K562 (cell line): ENCODE measurements at regions not wholly inside any gene's neighbourhood (a gene's known extent, or its start where the extent isn't known, plus 50 kb on each side); places are given as distances from the start of the nearest gene placed in this dataset.

Experiments used
- ATAC-seq: fragments of 200-7000 bp; cut with Tn5 transposase; 3 replicates; pipeline ENCODE4 v1.9.1; 2020; ENCODE audit warnings: moderate library complexity
- BruUV-seq: library from RNA; stranded (reverse); fragments of 400-500 nt; replicated peaks from 2 replicates; lab custom pipeline; 2021; lab: Mats Ljungman, UMichigan
- CTCF ChIA-PET: fragments of 300-600 bp; formaldehyde crosslinking; extraction: SDS; loops from one replicate; lab custom pipeline; 2021; ENCODE audit warnings: low intra/inter-chr PET ratio; lab: Yijun Ruan, JAX
- POLR2A ChIA-PET: fragments of 300-600, 350-650 bp; sonication (Branson Sonifier 250); formaldehyde crosslinking; extraction: SDS; loops from one replicate; lab custom pipeline; 2021; ENCODE audit warnings: antibody characterized with exemption, inconsistent platforms; lab: Yijun Ruan, JAX
- DNase-seq, 4 experiments: peaks; one replicate each; pipeline versions ENCODE4 v3.0.0 to v3.0.0-alpha.2; 2011 to 2018; ENCODE audit warnings: low spot score in 3 of 4, mixed read lengths in 3 of 4; ENCODE audit errors: extremely low read depth in 1 of 4
- FAIRE-seq: peaks from 2 replicates; lab custom pipeline; 2011; peaks lifted over from hg19 to GRCh38; lab: Jason Lieb, UNC
- H2AFZ ChIP-seq: 2 replicates; pipeline ENCODE4 v1.6.0; 2011; ENCODE audit warnings: low read depth, low read length, control low read depth, inconsistent platforms
- H3K27ac ChIP-seq: fragments of 200-600 bp; 3 replicates; pipeline ENCODE4 v1.8.0; 2011; ENCODE audit warnings: low read depth, mild to moderate bottlenecking, control low read depth, inconsistent platforms, low read length, moderate library complexity, mixed read lengths; ENCODE audit errors: extremely low read depth
- H3K27me3 ChIP-seq, 2 experiments: fragments of 300-600 bp in 1 of 2; 2 replicates in 1 of 2; 3 replicates in 1 of 2; pipeline versions ENCODE4 v1.6.0 to v1.8.0; 2011; ENCODE audit warnings: inconsistent platforms in 2 of 2, low read length in 2 of 2, mild to moderate bottlenecking in 1 of 2, mixed read lengths in 1 of 2, moderate library complexity in 1 of 2; ENCODE audit not compliant: control insufficient read depth in 2 of 2, insufficient read depth in 2 of 2
- H3K36me3 ChIP-seq: fragments of 300-600 bp; 3 replicates; pipeline ENCODE4 v1.8.0; 2011; ENCODE audit warnings: mild to moderate bottlenecking, low read length, inconsistent platforms; ENCODE audit not compliant: control insufficient read depth, insufficient read depth
- H3K4me1 ChIP-seq, 2 experiments: fragments of 200-600 bp in 1 of 2; replicated peaks in 1 of 2; 2 replicates in 1 of 2; 3 replicates in 1 of 2; pipeline versions ENCODE4 v1.5.1 to v1.8.0; 2011; ENCODE audit warnings: inconsistent platforms in 2 of 2, low read length in 2 of 2, mild to moderate bottlenecking in 1 of 2, mixed read lengths in 1 of 2, moderate library complexity in 1 of 2; ENCODE audit not compliant: control insufficient read depth in 2 of 2, insufficient read depth in 2 of 2
- H3K4me2 ChIP-seq: 2 replicates; pipeline ENCODE4 v1.6.1; 2011; ENCODE audit warnings: low read length, control low read depth, inconsistent platforms, mixed read lengths; ENCODE audit not compliant: insufficient read depth
- H3K4me3 ChIP-seq: fragments of 200-600 bp; sonication (generic), shearing (Covaris generic); 2 replicates; pipeline ENCODE4 v1.5.1; 2016; ENCODE audit warnings: control low read depth, inconsistent platforms
- H3K79me2 ChIP-seq: fragments of 200-600 bp; 3 replicates; pipeline ENCODE4 v1.8.0; 2011; ENCODE audit warnings: low read length, inconsistent platforms; ENCODE audit not compliant: control insufficient read depth, insufficient read depth
- H3K9ac ChIP-seq, 2 experiments: 2 replicates each; pipeline versions ENCODE4 v1.6.0 to v1.6.1; 2011; ENCODE audit warnings: low read depth in 2 of 2, low read length in 2 of 2, control low read depth in 1 of 2, inconsistent platforms in 1 of 2, mild to moderate bottlenecking in 1 of 2, mixed read lengths in 1 of 2; ENCODE audit not compliant: insufficient read depth in 1 of 2
- H3K9me1 ChIP-seq: one replicate; pipeline ENCODE4 v1.6.0; 2011; ENCODE audit warnings: inconsistent platforms, mild to moderate bottlenecking, low read length, moderate library complexity; ENCODE audit not compliant: control insufficient read depth, insufficient read depth
- H3K9me3 ChIP-seq: replicated peaks from 2 replicates; pipeline ENCODE4 v1.5.1; 2011; ENCODE audit warnings: low read depth, low read length, inconsistent platforms; ENCODE audit not compliant: control insufficient read depth, insufficient read depth
- H4K20me1 ChIP-seq: replicated peaks from 2 replicates; pipeline ENCODE4 v1.6.1; 2011; ENCODE audit warnings: low read length, inconsistent platforms, mixed read lengths; ENCODE audit not compliant: control insufficient read depth, insufficient read depth
- ARID1B ChIP-seq: fragments of 450-650 bp; IDR thresholded peaks from 2 replicates; pipeline ENCODE4 v1.6.1; 2016; ENCODE audit warnings: antibody characterized with exemption, mild to moderate bottlenecking, inconsistent platforms
- BRD4 ChIP-seq: fragments of 200-600 bp; sonication (generic); IDR thresholded peaks from 2 replicates; pipeline ENCODE4 v1.6.1; 2017; ENCODE audit warnings: inconsistent platforms
- CCAR2 ChIP-seq: fragments of 200-400 bp; formaldehyde crosslinking; IDR thresholded peaks from 2 replicates; pipeline ENCODE4 v1.6.1; 2017; ENCODE audit warnings: mild to moderate bottlenecking, low read depth, low read length
- ETV5 ChIP-seq: sonication (generic); formaldehyde crosslinking; IDR thresholded peaks from 2 replicates; pipeline ENCODE4 v1.4.0; 2020; ENCODE audit warnings: low read depth, mild to moderate bottlenecking, missing genetic modification reagents
- GATAD2B ChIP-seq: fragments of 450-650 bp; IDR thresholded peaks from 2 replicates; pipeline ENCODE4 v1.6.1; 2017; ENCODE audit warnings: mild to moderate bottlenecking, borderline replicate concordance
- NFATC3 ChIP-seq: fragments of 450-650 bp; IDR thresholded peaks from 2 replicates; pipeline ENCODE4 v1.6.1; 2017; ENCODE audit warnings: mild to moderate bottlenecking
- NFXL1 ChIP-seq: fragments of 450-650 bp; formaldehyde crosslinking; IDR thresholded peaks from 2 replicates; pipeline ENCODE4 v1.4.0; 2021; ENCODE audit warnings: mild to moderate bottlenecking
- NRF1 ChIP-seq, 2 experiments: fragments of 450-650 bp; IDR thresholded peaks in 1 of 2; conservative IDR thresholded peaks in 1 of 2; 2 replicates each; pipeline ENCODE4 v1.6.1; 2014; ENCODE audit warnings: mild to moderate bottlenecking in 2 of 2
- RBM15 ChIP-seq: fragments of 200-400 bp; formaldehyde crosslinking; IDR thresholded peaks from 2 replicates; pipeline ENCODE4 v1.6.1; 2018; ENCODE audit warnings: mild to moderate bottlenecking, low read length, moderate library complexity; ENCODE audit not compliant: insufficient read depth
- RFX1 ChIP-seq: fragments of 450-650 bp; IDR thresholded peaks from 2 replicates; pipeline ENCODE4 v1.6.1; 2016; ENCODE audit warnings: mild to moderate bottlenecking, moderate library complexity
- SP1 ChIP-seq: sonication (generic); formaldehyde crosslinking; IDR thresholded peaks from 2 replicates; pipeline ENCODE4 v1.8.1; 2022; ENCODE audit warnings: mild to moderate bottlenecking, missing genetic modification reagents
- SPI1 ChIP-seq: IDR thresholded peaks from 2 replicates; pipeline ENCODE4 v1.6.1; 2011; ENCODE audit warnings: low read depth, low read length, control low read depth, borderline replicate concordance
- TAF15 ChIP-seq: fragments of 200-400 bp; formaldehyde crosslinking; IDR thresholded peaks from 2 replicates; pipeline ENCODE4 v1.6.1; 2017; ENCODE audit warnings: mild to moderate bottlenecking, low read depth, low read length, moderate library complexity
- ZNF133 ChIP-seq: fragments of 250-450 bp; sonication (Bioruptor Pico); IDR thresholded peaks from 2 replicates; pipeline ENCODE4 v1.4.0; 2020; ENCODE audit warnings: mild to moderate bottlenecking
- ZNF316 ChIP-seq: fragments of 450-650 bp; IDR thresholded peaks from 2 replicates; pipeline ENCODE4 v1.6.1; 2016
- ZZZ3 ChIP-seq: fragments of 450-650 bp; IDR thresholded peaks from 2 replicates; pipeline ENCODE4 v1.6.1; 2016; ENCODE audit warnings: antibody characterized with exemption, mild to moderate bottlenecking, moderate library complexity
- WGBS: fragments of 100-300 bp; shearing (Covaris generic); methylation state at CpG from one replicate; pipeline ENCODE4 v1.1.6; 2016; ENCODE audit warnings: low coverage, mixed read lengths; ENCODE audit not compliant: insufficient coverage; ENCODE audit errors: missing lambda C conversion rate; 5-methylcytosine and 5-hydroxymethylcytosine counted together
- in situ Hi-C: fragments of 300-500 bp; cut with MboI; formaldehyde crosslinking; loops from 4 replicates; pipeline ENCODE4 v1.15.0; 2018; ENCODE audit warnings: inconsistent platforms, mixed read lengths
- intact Hi-C: fragments of 100-400 bp; cut with micrococcal nuclease; formaldehyde crosslinking; loops from 2 replicates; pipeline ENCODE4 v1.14.2; 2022
- TF ChIP-seq, protein P1 (sequence below): fragments of 250-450 bp; sonication (Bioruptor Pico); IDR thresholded peaks from 2 replicates; pipeline ENCODE4 v1.5.0; 2021
- TF ChIP-seq, protein P2 (sequence below): sonication (generic); formaldehyde crosslinking; IDR thresholded peaks from 2 replicates; pipeline ENCODE4 v1.8.0; 2022; ENCODE audit warnings: mild to moderate bottlenecking, missing genetic modification reagents

DNA sequence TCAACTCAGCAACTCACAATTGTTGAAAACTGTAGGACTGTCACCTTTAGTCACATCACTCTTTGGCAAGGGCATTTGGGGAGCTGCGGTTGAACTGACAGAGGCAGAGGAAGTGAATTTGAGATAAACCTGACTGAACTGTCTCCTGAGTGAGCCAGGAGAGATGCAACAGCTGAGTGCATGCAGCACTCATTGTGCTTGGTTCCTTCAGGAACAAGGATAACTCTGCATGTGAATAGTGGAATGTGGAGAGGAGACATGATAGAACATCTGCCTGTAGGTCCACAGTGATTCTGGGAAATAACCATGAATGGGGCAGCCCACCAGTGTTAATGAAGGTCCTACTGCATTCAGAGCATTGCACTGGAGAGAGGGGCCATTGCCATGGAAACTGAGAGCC, 494.7 kb downstream of the STK39 start:
- ChIA-PET POLR2A (no interaction called here), CTCF (interaction anchor here (0.6 kb wide), 1 partner anchor 553 kb away, joined by 3 read pairs; no protein-coding TSS in a partner anchor)
- Histone ChIP-seq H3K36me3 (no peaks in the 10 kb centered on the region), H3K27me3 (no peaks in the 10 kb centered on the region), H3K4me1 (no peaks in the 10 kb centered on the region), H2AFZ (no peak overlapping the region), H3K79me2 (no peaks in the 10 kb centered on the region), H3K9me1 (no peaks in the 10 kb centered on the region), H3K9me3 (no peaks in the 10 kb centered on the region), H3K27ac (no peak overlapping the region), H4K20me1 (no peaks in the 10 kb centered on the region), H3K4me2 (no peak overlapping the region), H3K9ac (no peak overlapping the region), H3K4me3 (no peak overlapping the region)
- WGBS = 0% methylated on average over 1 of the region's 1 CpG
- ATAC-seq (no peak), DNase-seq (no peak), FAIRE-seq (no peak)
- intact Hi-C loops (no loop called here), in situ Hi-C loops (no loop called here)
- no TSS peak for BruUV-seq
- TF ChIP-seq ZNF316 = no peak
- TF ChIP-seq RFX1 = peak; percentile 16; the same call in 1 of the 2 replicates
- TF ChIP-seq SPI1 = peak; percentile 19; the same call in 1 of the 2 replicates
- TF ChIP-seq ZNF133 (CRISPR knock-in tag) = no peak
- TF ChIP-seq, all 486 proteins: peak for 2

DNA sequence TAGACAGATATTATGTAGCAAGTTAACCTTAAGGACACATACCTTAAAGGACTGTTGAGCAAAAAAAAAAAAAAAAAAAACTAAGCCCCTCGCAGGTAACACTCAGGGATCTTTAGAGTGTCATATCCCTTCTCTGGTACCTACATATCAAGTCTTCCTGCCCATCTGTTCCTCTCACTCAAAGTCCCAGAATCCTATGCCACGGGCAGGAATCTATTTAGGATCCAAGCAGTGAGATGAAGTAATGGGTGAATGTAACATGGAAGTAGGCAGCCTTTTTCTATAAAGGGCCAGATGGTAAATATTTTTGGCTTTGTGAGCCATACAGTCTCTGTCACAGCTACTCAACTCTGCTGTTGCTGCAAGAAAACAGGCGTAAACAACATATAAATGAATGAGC, 496.7 kb downstream of the STK39 start:
- ChIA-PET CTCF (no interaction called here), POLR2A (interaction anchor here (0.7 kb wide), 1 partner anchor 200 kb away, joined by 3 read pairs; no protein-coding TSS in a partner anchor)
- no peak overlapping the region for H3K4me3 ChIP-seq
- no peaks in the 10 kb centered on the region for H3K27me3 ChIP-seq
- DNase-seq = no peak
- no peak overlapping the region for H3K27ac ChIP-seq
- 1% methylated on average over 3 of the region's 3 CpGs for WGBS
- H3K36me3 ChIP-seq = no peaks in the 10 kb centered on the region
- no peaks in the 10 kb centered on the region for H3K9me1 ChIP-seq
- H3K79me2 ChIP-seq = no peaks in the 10 kb centered on the region
- H2AFZ ChIP-seq = no peak overlapping the region
- FAIRE-seq = no peak
- no peaks in the 10 kb centered on the region for H3K9me3 ChIP-seq
- no peaks in the 10 kb centered on the region for H3K4me1 ChIP-seq
- no peak for ATAC-seq
- H4K20me1 ChIP-seq = no peaks in the 10 kb centered on the region
- H3K4me2 ChIP-seq = no peak overlapping the region
- in situ Hi-C loops (no loop called here), intact Hi-C loops (no loop called here)
- H3K9ac ChIP-seq = no peak overlapping the region
- no TSS peak for BruUV-seq
- TF ChIP-seq BRD4 (no peak), NFXL1 (CRISPR knock-in tag) (no peak), NFATC3 (no peak), NRF1 (conservative IDR thresholded peaks at IDR 0.05 in 1 of 2, IDR thresholded peaks at IDR 0.05 in 1 of 2) (no peak), SP1 (CRISPR knock-in tag) (no peak), TAF15 (no peak), ZZZ3 (no peak), ETV5 (no peak), ZNF316 (no peak), CCAR2 (no peak), ARID1B (no peak), RBM15 (no peak), GATAD2B (no peak)
- TF ChIP-seq, protein P1, sequence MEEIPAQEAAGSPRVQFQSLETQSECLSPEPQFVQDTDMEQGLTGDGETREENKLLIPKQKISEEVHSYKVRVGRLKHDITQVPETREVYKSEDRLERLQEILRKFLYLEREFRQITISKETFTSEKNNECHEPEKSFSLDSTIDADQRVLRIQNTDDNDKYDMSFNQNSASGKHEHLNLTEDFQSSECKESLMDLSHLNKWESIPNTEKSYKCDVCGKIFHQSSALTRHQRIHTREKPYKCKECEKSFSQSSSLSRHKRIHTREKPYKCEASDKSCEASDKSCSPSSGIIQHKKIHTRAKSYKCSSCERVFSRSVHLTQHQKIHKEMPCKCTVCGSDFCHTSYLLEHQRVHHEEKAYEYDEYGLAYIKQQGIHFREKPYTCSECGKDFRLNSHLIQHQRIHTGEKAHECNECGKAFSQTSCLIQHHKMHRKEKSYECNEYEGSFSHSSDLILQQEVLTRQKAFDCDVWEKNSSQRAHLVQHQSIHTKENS (CRISPR knock-in tag) = no peak
- TF ChIP-seq, protein P2, sequence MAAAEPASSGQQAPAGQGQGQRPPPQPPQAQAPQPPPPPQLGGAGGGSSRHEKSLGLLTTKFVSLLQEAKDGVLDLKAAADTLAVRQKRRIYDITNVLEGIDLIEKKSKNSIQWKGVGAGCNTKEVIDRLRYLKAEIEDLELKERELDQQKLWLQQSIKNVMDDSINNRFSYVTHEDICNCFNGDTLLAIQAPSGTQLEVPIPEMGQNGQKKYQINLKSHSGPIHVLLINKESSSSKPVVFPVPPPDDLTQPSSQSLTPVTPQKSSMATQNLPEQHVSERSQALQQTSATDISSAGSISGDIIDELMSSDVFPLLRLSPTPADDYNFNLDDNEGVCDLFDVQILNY (CRISPR knock-in tag) = no peak
